ENCODE measurements at regions not wholly inside any gene's neighbourhood (a gene's known extent, or its start where the extent isn't known, plus 50 kb on each side); places are given as distances from the start of the nearest gene placed in this dataset.

DNA sequence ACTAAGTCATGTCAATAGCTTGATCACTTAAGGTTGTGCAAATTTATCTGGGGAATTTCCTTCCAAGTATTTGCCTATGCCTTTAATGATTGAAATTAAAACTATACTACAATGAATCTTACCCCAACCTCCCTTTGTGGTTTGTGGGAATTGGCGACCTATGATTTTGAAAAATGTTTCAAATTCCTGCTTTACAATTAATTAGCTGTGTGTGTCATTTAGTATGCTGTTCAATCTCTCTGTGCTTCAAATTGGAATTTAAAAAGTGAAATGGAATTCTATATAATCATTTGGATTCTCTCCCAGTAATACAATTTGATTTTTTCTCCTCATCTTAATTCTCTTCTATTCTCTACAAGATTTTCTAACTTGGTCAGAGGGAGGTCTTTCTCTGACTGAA is 2319.5 kb downstream of the ARAP2 start:
- TF ChIP-seq GATA2 (IDR thresholded peaks at IDR 0.05; ENCODE audit: low read depth, low read length) = no peak
- no peak for TF ChIP-seq GATA3 (IDR thresholded peaks at IDR 0.05; ENCODE audit: low read depth, low read length)

Measured in SH-SY5Y (cell line).